ENCODE measurements at regions not wholly inside any gene's neighbourhood (a gene's known extent, or its start where the extent isn't known, plus 50 kb on each side); places are given as distances from the start of the nearest gene placed in this dataset.
"Not testable (repeated sequence)": the region's sequence is repeated elsewhere in the genome, so short reads cannot be mapped to it uniquely, and the experiment has no call there.

DNA sequence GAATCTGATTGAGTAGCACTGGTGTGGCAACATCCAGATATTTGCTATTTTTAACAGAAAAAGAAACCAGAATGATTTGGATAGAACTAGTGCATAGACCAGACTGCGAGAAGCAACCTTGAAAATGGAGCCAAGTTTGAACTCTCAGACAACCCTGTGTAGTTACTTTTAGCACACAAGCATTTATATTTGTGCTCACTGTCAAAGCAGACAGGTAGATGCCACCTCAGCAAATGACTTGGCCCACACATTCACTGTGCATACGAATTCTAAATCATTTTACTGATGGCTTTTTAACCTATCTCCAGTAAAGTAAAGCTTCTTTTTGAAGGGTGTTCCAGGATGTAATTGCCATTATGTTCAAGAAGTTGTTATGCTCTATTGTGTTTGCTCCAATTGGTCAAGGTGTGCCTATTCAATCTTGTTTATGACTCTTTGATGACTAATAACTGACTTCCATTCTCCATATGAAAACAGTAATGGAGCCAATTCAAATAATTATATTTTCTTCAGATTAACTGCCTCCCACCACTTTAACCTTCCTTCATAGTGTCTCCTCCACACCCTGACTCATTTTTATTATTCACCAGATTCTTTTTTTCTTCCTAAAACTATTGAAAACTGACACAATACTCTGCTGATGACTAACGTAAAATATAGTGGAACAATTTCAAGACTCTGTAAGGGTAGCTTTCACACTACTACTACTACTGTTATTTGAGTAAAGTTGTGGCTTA, 138.5 kb downstream of the CCER1 start:
- TF ChIP-seq, protein P1, sequence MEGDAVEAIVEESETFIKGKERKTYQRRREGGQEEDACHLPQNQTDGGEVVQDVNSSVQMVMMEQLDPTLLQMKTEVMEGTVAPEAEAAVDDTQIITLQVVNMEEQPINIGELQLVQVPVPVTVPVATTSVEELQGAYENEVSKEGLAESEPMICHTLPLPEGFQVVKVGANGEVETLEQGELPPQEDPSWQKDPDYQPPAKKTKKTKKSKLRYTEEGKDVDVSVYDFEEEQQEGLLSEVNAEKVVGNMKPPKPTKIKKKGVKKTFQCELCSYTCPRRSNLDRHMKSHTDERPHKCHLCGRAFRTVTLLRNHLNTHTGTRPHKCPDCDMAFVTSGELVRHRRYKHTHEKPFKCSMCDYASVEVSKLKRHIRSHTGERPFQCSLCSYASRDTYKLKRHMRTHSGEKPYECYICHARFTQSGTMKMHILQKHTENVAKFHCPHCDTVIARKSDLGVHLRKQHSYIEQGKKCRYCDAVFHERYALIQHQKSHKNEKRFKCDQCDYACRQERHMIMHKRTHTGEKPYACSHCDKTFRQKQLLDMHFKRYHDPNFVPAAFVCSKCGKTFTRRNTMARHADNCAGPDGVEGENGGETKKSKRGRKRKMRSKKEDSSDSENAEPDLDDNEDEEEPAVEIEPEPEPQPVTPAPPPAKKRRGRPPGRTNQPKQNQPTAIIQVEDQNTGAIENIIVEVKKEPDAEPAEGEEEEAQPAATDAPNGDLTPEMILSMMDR (conservative IDR thresholded peaks at IDR 0.05), result no peak
- H3K27ac ChIP-seq, result no peak overlapping the region

- TF ChIP-seq, protein P1 (conservative IDR thresholded peaks at IDR 0.05), result no peak
- H3K27ac ChIP-seq, result no peak overlapping the region
These were observed 145.0 kb downstream of the CCER1 start for GRCh38 chr12:90809940-90810339.

- TF ChIP-seq, protein P1 (conservative IDR thresholded peaks at IDR 0.05), result no peak
- H3K27ac ChIP-seq, result no peak overlapping the region
These were observed 146.4 kb downstream of the CCER1 start for GRCh38 chr12:90808568-90808967.

GRCh38 chr12:90802727-90803126, 152.2 kb downstream of the CCER1 start:
- H3K27ac ChIP-seq, result no peak overlapping the region
- TF ChIP-seq, protein P1 (conservative IDR thresholded peaks at IDR 0.05), result no peak

DNA sequence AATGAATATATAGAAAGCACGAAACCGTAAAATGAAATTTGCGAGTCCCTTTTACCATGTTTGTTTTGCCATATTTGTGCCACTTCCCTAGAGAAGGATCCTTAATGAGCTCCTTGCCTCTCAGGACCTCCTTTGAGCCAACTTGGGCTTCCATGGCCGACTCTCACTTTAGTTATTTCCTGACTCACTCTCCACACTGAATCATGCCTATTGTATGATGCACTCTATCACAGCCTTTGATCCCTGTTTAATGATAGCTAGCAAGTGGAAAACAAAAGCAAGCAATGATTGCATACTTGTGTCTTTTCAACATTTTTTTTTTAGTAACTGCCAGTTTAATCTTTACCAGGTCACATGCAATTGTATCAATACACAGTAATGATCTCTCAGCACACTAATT, 153.2 kb downstream of the CCER1 start:
- H3K27ac ChIP-seq, result no peak overlapping the region
- TF ChIP-seq, protein P1 (conservative IDR thresholded peaks at IDR 0.05), result no peak

- TF ChIP-seq, protein P1 (conservative IDR thresholded peaks at IDR 0.05), result no peak
These were observed 160.8 kb downstream of the CCER1 start for GRCh38 chr12:90794212-90794611.

DNA sequence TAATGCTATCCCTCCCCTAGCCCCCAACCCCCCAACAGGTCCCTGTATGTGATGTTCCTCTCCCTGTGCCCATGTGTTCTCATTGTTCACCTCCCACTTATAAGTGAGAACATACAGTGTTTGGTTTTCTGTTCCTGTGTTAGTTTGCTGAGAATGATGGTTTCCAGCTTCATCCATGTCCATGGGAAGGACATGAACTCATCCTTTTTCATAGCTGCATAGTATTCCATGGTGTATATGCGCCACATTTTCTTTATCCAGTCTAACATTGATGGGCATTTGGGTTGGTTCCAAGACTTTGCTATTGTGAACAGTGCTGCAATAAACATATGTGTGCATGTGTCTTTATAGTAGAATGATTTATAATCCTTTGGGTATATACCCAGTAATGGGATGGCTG, 162.3 kb downstream of the CCER1 start:
- H3K27ac ChIP-seq, result not testable (repeated sequence)

More at GRCh38 chr12:90794212-90794611, 160.8 kb downstream of the CCER1 start:
- no peak overlapping the region for H3K27ac ChIP-seq

DNA sequence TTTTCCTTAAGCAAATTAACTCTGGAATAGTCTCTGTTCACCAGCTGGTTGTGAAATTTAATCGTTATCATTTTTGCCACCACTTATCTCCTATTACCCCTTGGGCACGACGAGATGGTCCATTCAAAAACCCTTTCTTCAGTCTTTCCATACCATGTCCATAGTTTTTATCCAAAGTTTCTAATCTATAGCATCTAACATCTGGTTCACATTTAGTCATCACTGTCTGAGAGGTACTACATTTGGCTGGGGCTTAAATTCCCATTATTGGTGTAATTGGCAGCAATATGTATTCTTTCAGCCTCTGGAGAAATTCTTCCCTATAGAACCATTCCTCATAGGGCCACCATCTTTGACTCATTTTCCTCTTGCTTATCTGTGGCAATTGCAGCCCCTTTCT, 163.5 kb downstream of the CCER1 start:
- no peak overlapping the region for H3K27ac ChIP-seq
- TF ChIP-seq, protein P1 (conservative IDR thresholded peaks at IDR 0.05), result no peak

All from VCaP (cell line).